K562 (cell line): ENCODE measurements at regions not wholly inside any gene's neighbourhood (a gene's known extent, or its start where the extent isn't known, plus 50 kb on each side); places are given as distances from the start of the nearest gene placed in this dataset.

Experiments used
- ATF3 ChIP-seq, 2 experiments: fragments of 450-650 bp in 1 of 2; sonication (generic) in 1 of 2; formaldehyde crosslinking in 1 of 2; IDR thresholded peaks in 1 of 2; conservative IDR thresholded peaks in 1 of 2; 2 replicates each; pipeline versions ENCODE4 v1.6.1 to v1.8.1; 2016 to 2023; ENCODE audit warnings: mild to moderate bottlenecking in 2 of 2, moderate library complexity in 2 of 2, inconsistent platforms in 1 of 2, missing genetic modification reagents in 1 of 2
- CCAR2 ChIP-seq: fragments of 200-400 bp; formaldehyde crosslinking; IDR thresholded peaks from 2 replicates; pipeline ENCODE4 v1.6.1; 2017; ENCODE audit warnings: mild to moderate bottlenecking, low read depth, low read length
- CEBPG ChIP-seq, 3 experiments: fragments of 200-800 bp in 1 of 3; sonication (Bioruptor generic) in 1 of 3; sonication (generic) in 1 of 3; formaldehyde crosslinking in 1 of 3; IDR thresholded peaks in 2 of 3; conservative IDR thresholded peaks in 1 of 3; 2 replicates each; pipeline versions ENCODE4 v1.6.1 to v1.8.0; 2016 to 2022; ENCODE audit warnings: missing compliant biosample characterization in 2 of 3, missing genetic modification characterization in 2 of 3, mild to moderate bottlenecking in 1 of 3, missing genetic modification reagents in 1 of 3
- CREBBP ChIP-seq: IDR thresholded peaks from one replicate; pipeline ENCODE4 v1.6.1; 2012; ENCODE audit warnings: low read depth, mild to moderate bottlenecking, control low read depth, inconsistent platforms, low read length
- HSF4 ChIP-seq: fragments of 250-450 bp; sonication (Bioruptor Pico); IDR thresholded peaks from 2 replicates; pipeline ENCODE4 v2.1.2; 2022; ENCODE audit warnings: mild to moderate bottlenecking, moderate library complexity, borderline replicate concordance
- ZFPM2 ChIP-seq: fragments of 250-450 bp; sonication (Bioruptor Pico); IDR thresholded peaks from 2 replicates; pipeline ENCODE4 v1.5.1; 2022; ENCODE audit warnings: mild to moderate bottlenecking
- ZNF316 ChIP-seq: fragments of 450-650 bp; IDR thresholded peaks from 2 replicates; pipeline ENCODE4 v1.6.1; 2016
- TF ChIP-seq, protein P1 (sequence below): fragments of 200-800 bp; sonication (Bioruptor generic); IDR thresholded peaks from 2 replicates; pipeline ENCODE4 v1.6.1; 2016; ENCODE audit warnings: missing genetic modification characterization, missing compliant biosample characterization
- TF ChIP-seq, protein P2 (sequence below): fragments of 450-650 bp; formaldehyde crosslinking; IDR thresholded peaks from 2 replicates; pipeline ENCODE4 v1.4.0; 2020; ENCODE audit warnings: mild to moderate bottlenecking, moderate library complexity
- TF ChIP-seq, protein P3 (sequence below): sonication (generic); IDR thresholded peaks from 2 replicates; pipeline ENCODE4 v1.6.1; 2016

DNA sequence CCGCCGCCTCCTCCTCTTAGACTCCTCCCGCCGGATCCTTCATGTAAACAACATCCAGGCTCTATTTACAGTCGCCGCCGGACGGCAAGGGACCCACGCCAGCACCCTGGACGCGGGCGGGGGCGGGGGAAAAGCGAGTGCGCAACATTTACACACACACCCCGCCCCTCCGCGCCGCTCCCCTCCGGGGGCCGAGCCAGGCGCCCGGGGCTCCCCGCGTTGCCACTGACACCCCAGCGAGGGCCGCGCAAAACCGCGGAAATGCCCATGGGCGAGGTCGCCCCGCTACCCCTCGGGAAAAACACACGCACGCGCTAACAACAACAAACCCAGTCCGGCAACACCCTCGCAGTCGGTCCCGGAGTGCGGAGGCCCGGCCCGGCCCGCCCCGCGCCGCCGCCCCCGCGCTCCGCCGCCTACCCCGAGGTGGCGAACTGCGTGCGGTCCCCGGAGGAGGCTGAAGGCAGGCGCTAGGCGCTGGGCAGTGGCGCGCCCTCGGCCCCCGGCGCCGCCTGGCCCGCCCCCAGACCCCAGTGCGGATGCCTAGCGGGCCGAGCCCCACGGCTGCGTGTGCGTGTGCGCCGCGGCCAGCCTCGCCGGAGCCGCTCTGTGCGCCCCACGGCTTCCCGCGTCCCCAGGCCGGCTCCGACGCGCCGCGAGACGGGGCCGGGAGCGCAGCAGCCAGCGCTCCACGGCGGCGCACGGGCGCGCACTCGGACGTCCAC is 81.1 kb upstream of the AK4 start (continued):
- TF ChIP-seq, protein P1, sequence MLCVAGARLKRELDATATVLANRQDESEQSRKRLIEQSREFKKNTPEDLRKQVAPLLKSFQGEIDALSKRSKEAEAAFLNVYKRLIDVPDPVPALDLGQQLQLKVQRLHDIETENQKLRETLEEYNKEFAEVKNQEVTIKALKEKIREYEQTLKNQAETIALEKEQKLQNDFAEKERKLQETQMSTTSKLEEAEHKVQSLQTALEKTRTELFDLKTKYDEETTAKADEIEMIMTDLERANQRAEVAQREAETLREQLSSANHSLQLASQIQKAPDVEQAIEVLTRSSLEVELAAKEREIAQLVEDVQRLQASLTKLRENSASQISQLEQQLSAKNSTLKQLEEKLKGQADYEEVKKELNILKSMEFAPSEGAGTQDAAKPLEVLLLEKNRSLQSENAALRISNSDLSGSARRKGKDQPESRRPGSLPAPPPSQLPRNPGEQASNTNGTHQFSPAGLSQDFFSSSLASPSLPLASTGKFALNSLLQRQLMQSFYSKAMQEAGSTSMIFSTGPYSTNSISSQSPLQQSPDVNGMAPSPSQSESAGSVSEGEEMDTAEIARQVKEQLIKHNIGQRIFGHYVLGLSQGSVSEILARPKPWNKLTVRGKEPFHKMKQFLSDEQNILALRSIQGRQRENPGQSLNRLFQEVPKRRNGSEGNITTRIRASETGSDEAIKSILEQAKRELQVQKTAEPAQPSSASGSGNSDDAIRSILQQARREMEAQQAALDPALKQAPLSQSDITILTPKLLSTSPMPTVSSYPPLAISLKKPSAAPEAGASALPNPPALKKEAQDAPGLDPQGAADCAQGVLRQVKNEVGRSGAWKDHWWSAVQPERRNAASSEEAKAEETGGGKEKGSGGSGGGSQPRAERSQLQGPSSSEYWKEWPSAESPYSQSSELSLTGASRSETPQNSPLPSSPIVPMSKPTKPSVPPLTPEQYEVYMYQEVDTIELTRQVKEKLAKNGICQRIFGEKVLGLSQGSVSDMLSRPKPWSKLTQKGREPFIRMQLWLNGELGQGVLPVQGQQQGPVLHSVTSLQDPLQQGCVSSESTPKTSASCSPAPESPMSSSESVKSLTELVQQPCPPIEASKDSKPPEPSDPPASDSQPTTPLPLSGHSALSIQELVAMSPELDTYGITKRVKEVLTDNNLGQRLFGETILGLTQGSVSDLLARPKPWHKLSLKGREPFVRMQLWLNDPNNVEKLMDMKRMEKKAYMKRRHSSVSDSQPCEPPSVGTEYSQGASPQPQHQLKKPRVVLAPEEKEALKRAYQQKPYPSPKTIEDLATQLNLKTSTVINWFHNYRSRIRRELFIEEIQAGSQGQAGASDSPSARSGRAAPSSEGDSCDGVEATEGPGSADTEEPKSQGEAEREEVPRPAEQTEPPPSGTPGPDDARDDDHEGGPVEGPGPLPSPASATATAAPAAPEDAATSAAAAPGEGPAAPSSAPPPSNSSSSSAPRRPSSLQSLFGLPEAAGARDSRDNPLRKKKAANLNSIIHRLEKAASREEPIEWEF (CRISPR knock-in tag), result no peak
- TF ChIP-seq, protein P2, sequence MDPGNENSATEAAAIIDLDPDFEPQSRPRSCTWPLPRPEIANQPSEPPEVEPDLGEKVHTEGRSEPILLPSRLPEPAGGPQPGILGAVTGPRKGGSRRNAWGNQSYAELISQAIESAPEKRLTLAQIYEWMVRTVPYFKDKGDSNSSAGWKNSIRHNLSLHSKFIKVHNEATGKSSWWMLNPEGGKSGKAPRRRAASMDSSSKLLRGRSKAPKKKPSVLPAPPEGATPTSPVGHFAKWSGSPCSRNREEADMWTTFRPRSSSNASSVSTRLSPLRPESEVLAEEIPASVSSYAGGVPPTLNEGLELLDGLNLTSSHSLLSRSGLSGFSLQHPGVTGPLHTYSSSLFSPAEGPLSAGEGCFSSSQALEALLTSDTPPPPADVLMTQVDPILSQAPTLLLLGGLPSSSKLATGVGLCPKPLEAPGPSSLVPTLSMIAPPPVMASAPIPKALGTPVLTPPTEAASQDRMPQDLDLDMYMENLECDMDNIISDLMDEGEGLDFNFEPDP, result no peak
- no peak for TF ChIP-seq CCAR2
- no peak for TF ChIP-seq CREBBP
- TF ChIP-seq ATF3 (IDR thresholded peaks at IDR 0.05), result no peak
- no peak for TF ChIP-seq ATF3 (CRISPR knock-in tag; conservative IDR thresholded peaks at IDR 0.05)
- peak; percentile 51; the same call in 1 of the 2 replicates for TF ChIP-seq CEBPG (CRISPR knock-in tag; IDR thresholded peaks at IDR 0.05)
- peak in 1 of 2 experiments; percentile 69; a peak in 3 of 4 replicates for TF ChIP-seq CEBPG (tag; conservative IDR thresholded peaks at IDR 0.05 in 1 of 2, IDR thresholded peaks at IDR 0.05 in 1 of 2)
- TF ChIP-seq ZFPM2 (CRISPR knock-in tag), result no peak
- no peak for TF ChIP-seq ZNF316
- TF ChIP-seq, protein P3, sequence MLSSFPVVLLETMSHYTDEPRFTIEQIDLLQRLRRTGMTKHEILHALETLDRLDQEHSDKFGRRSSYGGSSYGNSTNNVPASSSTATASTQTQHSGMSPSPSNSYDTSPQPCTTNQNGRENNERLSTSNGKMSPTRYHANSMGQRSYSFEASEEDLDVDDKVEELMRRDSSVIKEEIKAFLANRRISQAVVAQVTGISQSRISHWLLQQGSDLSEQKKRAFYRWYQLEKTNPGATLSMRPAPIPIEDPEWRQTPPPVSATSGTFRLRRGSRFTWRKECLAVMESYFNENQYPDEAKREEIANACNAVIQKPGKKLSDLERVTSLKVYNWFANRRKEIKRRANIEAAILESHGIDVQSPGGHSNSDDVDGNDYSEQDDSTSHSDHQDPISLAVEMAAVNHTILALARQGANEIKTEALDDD, result no peak
- TF ChIP-seq HSF4 (CRISPR knock-in tag), result no peak
